GM18499 (cell line): ENCODE measurements at regions not wholly inside any gene's neighbourhood (a gene's known extent, or its start where the extent isn't known, plus 50 kb on each side); places are given as distances from the start of the nearest gene placed in this dataset.

ENCODE experiments used
- ATAC-seq: cut with Tn5 transposase; IDR thresholded peaks from one replicate; pipeline ENCODE4 v1.9.1; 2021; ENCODE audit warnings: moderate number of reproducible peaks; ENCODE audit not compliant: insufficient read depth, unreplicated experiment

GRCh38 chr12:97312570-97313135 is 150.0 kb upstream of the RMST start:
- no peak for ATAC-seq

- ATAC-seq, result no peak
Observed at GRCh38 chr12:97313471-97314190, 149.0 kb upstream of the RMST start.

GRCh38 chr12:97316321-97316720 is 146.3 kb upstream of the RMST start:
- ATAC-seq, result no peak

GRCh38 chr12:97321621-97322020 is 141.0 kb upstream of the RMST start:
- no peak for ATAC-seq

- no peak for ATAC-seq
Observed at GRCh38 chr12:97322388-97322787, 140.2 kb upstream of the RMST start.

GRCh38 chr12:97323154-97323553 is 139.4 kb upstream of the RMST start:
- ATAC-seq, result no peak

- no peak for ATAC-seq
Observed at GRCh38 chr12:97324471-97324870, 138.1 kb upstream of the RMST start.

- no peak for ATAC-seq
Observed at GRCh38 chr12:97335115-97335514, 127.5 kb upstream of the RMST start.

GRCh38 chr12:97336900-97337751 is 125.5 kb upstream of the RMST start:
- ATAC-seq, result no peak

GRCh38 chr12:97342130-97342529 is 120.5 kb upstream of the RMST start:
- ATAC-seq, result no peak

GRCh38 chr12:97347956-97348355 is 114.6 kb upstream of the RMST start:
- no peak for ATAC-seq

GRCh38 chr12:97358361-97358760 is 104.2 kb upstream of the RMST start:
- ATAC-seq, result no peak

- no peak for ATAC-seq
Observed at GRCh38 chr12:97359021-97359690, 103.4 kb upstream of the RMST start.

GRCh38 chr12:97363693-97364092 is 98.9 kb upstream of the RMST start:
- ATAC-seq, result no peak

GRCh38 chr12:97368462-97369163 is 94.0 kb upstream of the RMST start:
- no peak for ATAC-seq

GRCh38 chr12:97375310-97375709 is 87.3 kb upstream of the RMST start:
- no peak for ATAC-seq

- no peak for ATAC-seq
Observed at GRCh38 chr12:97380440-97380839, 82.2 kb upstream of the RMST start.

GRCh38 chr12:97385121-97385520 is 77.5 kb upstream of the RMST start:
- no peak for ATAC-seq

- no peak for ATAC-seq
Observed at GRCh38 chr12:97386133-97386581, 76.4 kb upstream of the RMST start.

GRCh38 chr12:97387844-97388243 is 74.8 kb upstream of the RMST start:
- ATAC-seq, result no peak
